M059J (cell line): ENCODE measurements at regions not wholly inside any gene's neighbourhood (a gene's known extent, or its start where the extent isn't known, plus 50 kb on each side); places are given as distances from the start of the nearest gene placed in this dataset.
"Not testable (repeated sequence)": the region's sequence is repeated elsewhere in the genome, so short reads cannot be mapped to it uniquely, and the experiment has no call there.

ENCODE experiments used
- DNase-seq: peaks from one replicate; pipeline ENCODE4 v3.0.0-alpha.2; 2012; ENCODE audit warnings: low read depth

- no peak for DNase-seq
Measured at GRCh38 chr16:50450957-50451356, 82.2 kb upstream of the BRD7 start.

GRCh38 chr16:50449800-50450199 lies 81.0 kb upstream of the BRD7 start:
- no peak for DNase-seq

GRCh38 chr16:50448981-50449380 lies 80.2 kb upstream of the BRD7 start:
- no peak for DNase-seq

- no peak for DNase-seq
Measured at GRCh38 chr16:50448522-50448921, 79.7 kb upstream of the BRD7 start.

- not testable (repeated sequence) for DNase-seq
Measured at GRCh38 chr16:50447386-50447785, 78.6 kb upstream of the BRD7 start.

- DNase-seq, result no peak
Measured at GRCh38 chr16:50446861-50447260, 78.1 kb upstream of the BRD7 start.

GRCh38 chr16:50445621-50446555 lies 77.1 kb upstream of the BRD7 start:
- DNase-seq, result no peak

GRCh38 chr16:50444526-50444925 lies 75.7 kb upstream of the BRD7 start:
- peak; percentile 48 for DNase-seq

- no peak for DNase-seq
Measured at GRCh38 chr16:50442221-50442620, 73.4 kb upstream of the BRD7 start.

- DNase-seq, result no peak
Measured at GRCh38 chr16:50441486-50442157, 72.8 kb upstream of the BRD7 start.

- DNase-seq, result no peak
Measured at GRCh38 chr16:50440991-50441390, 72.2 kb upstream of the BRD7 start.

GRCh38 chr16:50440531-50440930 lies 71.7 kb upstream of the BRD7 start:
- DNase-seq, result no peak

GRCh38 chr16:50437769-50438437 lies 69.1 kb upstream of the BRD7 start:
- peak; percentile 46 for DNase-seq

- no peak for DNase-seq
Measured at GRCh38 chr16:50436271-50436670, 67.5 kb upstream of the BRD7 start.

- DNase-seq, result no peak
Measured at GRCh38 chr16:50434872-50435478, 66.2 kb upstream of the BRD7 start.

GRCh38 chr16:50430076-50430475 lies 61.3 kb upstream of the BRD7 start:
- DNase-seq, result peak; percentile 10

- no peak for DNase-seq
Measured at GRCh38 chr16:50428742-50429141, 60.0 kb upstream of the BRD7 start.

GRCh38 chr16:50428116-50428515 lies 59.3 kb upstream of the BRD7 start:
- peak; percentile 57 for DNase-seq

- DNase-seq, result no peak
Measured at GRCh38 chr16:50427107-50427506, 58.3 kb upstream of the BRD7 start.

GRCh38 chr16:50425648-50426047 lies 56.9 kb upstream of the BRD7 start:
- DNase-seq, result no peak

GRCh38 chr16:50425044-50425443 lies 56.3 kb upstream of the BRD7 start:
- no peak for DNase-seq

GRCh38 chr16:50422926-50423325 lies 54.1 kb upstream of the BRD7 start:
- no peak for DNase-seq
